RCC 7860 (cell line): ENCODE measurements at regions not wholly inside any gene's neighbourhood (a gene's known extent, or its start where the extent isn't known, plus 50 kb on each side); places are given as distances from the start of the nearest gene placed in this dataset.
"Not testable (repeated sequence)": the region's sequence is repeated elsewhere in the genome, so short reads cannot be mapped to it uniquely, and the experiment has no call there.

Experiments used
- DNase-seq: peaks from one replicate; pipeline ENCODE4 v3.0.0-alpha.2; 2015; ENCODE audit warnings: low spot score
- FAIRE-seq: peaks from 2 replicates; lab custom pipeline; 2012; peaks lifted over from hg19 to GRCh38; lab: Jason Lieb, UNC

GRCh38 chr15:54779271-54779670, 417.5 kb downstream of the RSL24D1 start:
- DNase-seq: no peak

GRCh38 chr15:54776410-54776809, 420.3 kb downstream of the RSL24D1 start:
- FAIRE-seq (no peak), DNase-seq (no peak)

More at GRCh38 chr15:54779271-54779670, 417.5 kb downstream of the RSL24D1 start:
- no peak for FAIRE-seq

- FAIRE-seq (no peak), DNase-seq (no peak)
These were observed 424.1 kb downstream of the RSL24D1 start for GRCh38 chr15:54772663-54773062.

- not testable (repeated sequence) for FAIRE-seq, DNase-seq
These were observed 447.3 kb downstream of the RSL24D1 start for GRCh38 chr15:54749461-54749860.

- FAIRE-seq (no peak), DNase-seq (no peak)
These were observed 474.3 kb downstream of the RSL24D1 start for GRCh38 chr15:54722342-54722986.

- DNase-seq (no peak), FAIRE-seq (no peak)
These were observed 477.4 kb downstream of the RSL24D1 start for GRCh38 chr15:54719325-54719724.

- no peak for DNase-seq
- no peak for FAIRE-seq
These were observed 488.7 kb downstream of the RSL24D1 start for GRCh38 chr15:54707805-54708752.

GRCh38 chr15:54687628-54688027, 509.1 kb downstream of the RSL24D1 start:
- DNase-seq (peak; percentile 17), FAIRE-seq (peak; percentile 12)
